ENCODE measurements at regions not wholly inside any gene's neighbourhood (a gene's known extent, or its start where the extent isn't known, plus 50 kb on each side); places are given as distances from the start of the nearest gene placed in this dataset.
"Not testable (repeated sequence)": the region's sequence is repeated elsewhere in the genome, so short reads cannot be mapped to it uniquely, and the experiment has no call there.

GRCh38 chr9:102185371-102185770 is 446.9 kb upstream of the GRIN3A start:
- no peak for ATAC-seq

GRCh38 chr9:102178811-102179210 is 440.4 kb upstream of the GRIN3A start:
- Histone ChIP-seq H3K4me3 (no peak overlapping the region), H3K9me3 (peaks cover 0 to 6% (median 0%) of the 10 kb centered on the region in 3 donors), H3K4me1 (no peaks in the 10 kb centered on the region), H3K27me3 (no peaks in the 10 kb centered on the region), H3K27ac (no peak overlapping the region), H3K36me3 (no peaks in the 10 kb centered on the region)
- WGBS, 2 donors (ENCODE audit: low coverage in 1 of 2): 52 to 66% methylated on average over 3 of the region's 3 CpGs
- ATAC-seq: no peak
- no peak for TF ChIP-seq POLR2AphosphoS5 (IDR thresholded peaks at IDR 0.05)
- TF ChIP-seq POLR2A (IDR thresholded peaks at IDR 0.05): no peak
- TF ChIP-seq EP300 (IDR thresholded peaks at IDR 0.05): no peak
- TF ChIP-seq, protein P1, sequence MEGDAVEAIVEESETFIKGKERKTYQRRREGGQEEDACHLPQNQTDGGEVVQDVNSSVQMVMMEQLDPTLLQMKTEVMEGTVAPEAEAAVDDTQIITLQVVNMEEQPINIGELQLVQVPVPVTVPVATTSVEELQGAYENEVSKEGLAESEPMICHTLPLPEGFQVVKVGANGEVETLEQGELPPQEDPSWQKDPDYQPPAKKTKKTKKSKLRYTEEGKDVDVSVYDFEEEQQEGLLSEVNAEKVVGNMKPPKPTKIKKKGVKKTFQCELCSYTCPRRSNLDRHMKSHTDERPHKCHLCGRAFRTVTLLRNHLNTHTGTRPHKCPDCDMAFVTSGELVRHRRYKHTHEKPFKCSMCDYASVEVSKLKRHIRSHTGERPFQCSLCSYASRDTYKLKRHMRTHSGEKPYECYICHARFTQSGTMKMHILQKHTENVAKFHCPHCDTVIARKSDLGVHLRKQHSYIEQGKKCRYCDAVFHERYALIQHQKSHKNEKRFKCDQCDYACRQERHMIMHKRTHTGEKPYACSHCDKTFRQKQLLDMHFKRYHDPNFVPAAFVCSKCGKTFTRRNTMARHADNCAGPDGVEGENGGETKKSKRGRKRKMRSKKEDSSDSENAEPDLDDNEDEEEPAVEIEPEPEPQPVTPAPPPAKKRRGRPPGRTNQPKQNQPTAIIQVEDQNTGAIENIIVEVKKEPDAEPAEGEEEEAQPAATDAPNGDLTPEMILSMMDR (IDR thresholded peaks at IDR 0.05): no peak

More at GRCh38 chr9:102185371-102185770, 446.9 kb upstream of the GRIN3A start:
- Histone ChIP-seq H3K27me3 (no peaks in the 10 kb centered on the region), H3K4me3 (no peak overlapping the region), H3K9me3 (no peaks in the 10 kb centered on the region), H3K36me3 (no peaks in the 10 kb centered on the region), H3K4me1 (no peaks in the 10 kb centered on the region), H3K27ac (no peak overlapping the region)
- TF ChIP-seq, protein P1 (IDR thresholded peaks at IDR 0.05): no peak
- no peak for TF ChIP-seq EP300 (IDR thresholded peaks at IDR 0.05)
- no peak for TF ChIP-seq POLR2AphosphoS5 (IDR thresholded peaks at IDR 0.05)
- no peak for TF ChIP-seq POLR2A (IDR thresholded peaks at IDR 0.05)
- WGBS, 2 donors (ENCODE audit: low coverage in 1 of 2): 57 to 89% methylated on average over 1 to 2 of the region's 2 CpGs

GRCh38 chr9:102174202-102174601 is 435.8 kb upstream of the GRIN3A start:
- not testable (repeated sequence) for ATAC-seq

GRCh38 chr9:102164247-102164646 is 425.8 kb upstream of the GRIN3A start:
- H3K27me3 ChIP-seq: no peaks in the 10 kb centered on the region
- H3K9me3 ChIP-seq: no peaks in the 10 kb centered on the region
- no peak for TF ChIP-seq POLR2A (IDR thresholded peaks at IDR 0.05)
- TF ChIP-seq, protein P1 (IDR thresholded peaks at IDR 0.05): no peak
- TF ChIP-seq POLR2AphosphoS5 (IDR thresholded peaks at IDR 0.05): no peak
- no peak for TF ChIP-seq EP300 (IDR thresholded peaks at IDR 0.05)
- H3K4me3 ChIP-seq: no peak overlapping the region
- H3K4me1 ChIP-seq: no peaks in the 10 kb centered on the region
- H3K27ac ChIP-seq: no peak overlapping the region
- no peaks in the 10 kb centered on the region for H3K36me3 ChIP-seq
- ATAC-seq: no peak

More at GRCh38 chr9:102174202-102174601, 435.8 kb upstream of the GRIN3A start:
- 79 to 96% methylated on average over 4 to 7 of the region's 8 CpGs for WGBS, 2 donors (ENCODE audit: low coverage in 1 of 2)
- not testable (repeated sequence) for H3K27me3 ChIP-seq, H3K9me3 ChIP-seq, H3K4me3 ChIP-seq, H3K4me1 ChIP-seq, H3K36me3 ChIP-seq, H3K27ac ChIP-seq

GRCh38 chr9:102153081-102153480 is 414.6 kb upstream of the GRIN3A start:
- 76% methylated on average over 5 of the region's 12 CpGs; no CpG with 5 or more reads in 1 of the 2 donors for WGBS, 2 donors (ENCODE audit: low coverage in 1 of 2)
- H3K36me3 ChIP-seq, H3K4me3 ChIP-seq, H3K9me3 ChIP-seq, H3K27ac ChIP-seq, ATAC-seq, H3K27me3 ChIP-seq, H3K4me1 ChIP-seq: not testable (repeated sequence)

DNA sequence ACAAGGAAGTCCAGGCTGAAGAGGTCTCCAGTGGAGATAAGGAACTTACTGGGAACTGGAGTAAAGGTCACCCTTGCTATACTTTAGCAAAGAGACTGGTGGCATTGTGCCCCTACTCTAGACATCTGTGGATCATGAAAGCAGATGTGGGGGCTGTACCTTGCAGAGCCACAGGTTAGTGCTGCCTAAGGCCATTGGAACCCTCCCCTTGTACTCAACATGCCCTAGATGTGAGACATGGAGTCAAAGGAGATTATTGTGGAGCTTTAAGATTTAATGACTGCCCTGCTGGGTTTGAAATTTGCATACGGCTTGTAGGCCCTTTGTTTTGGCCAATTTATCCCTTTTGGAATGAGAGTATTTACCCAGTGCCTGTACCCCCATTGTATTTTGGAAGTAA is 397.3 kb upstream of the GRIN3A start:
- ATAC-seq: no peak
- TF ChIP-seq, protein P1 (IDR thresholded peaks at IDR 0.05): no peak
- TF ChIP-seq EP300 (IDR thresholded peaks at IDR 0.05): no peak
- no peak for TF ChIP-seq POLR2A (IDR thresholded peaks at IDR 0.05)
- TF ChIP-seq POLR2AphosphoS5 (IDR thresholded peaks at IDR 0.05): no peak
- H3K27ac ChIP-seq: no peak overlapping the region
- peaks cover 0 to 7% (median 0%) of the 10 kb centered on the region in 3 donors for H3K9me3 ChIP-seq
- whole genome bisulfite sequencing, 2 donors (ENCODE audit: low coverage in 1 of 2): no CpG with 5 or more reads among the region's 1 CpG
- H3K27me3 ChIP-seq: no peaks in the 10 kb centered on the region
- H3K4me3 ChIP-seq: no peak overlapping the region
- H3K36me3 ChIP-seq: no peaks in the 10 kb centered on the region
- no peaks in the 10 kb centered on the region for H3K4me1 ChIP-seq
